H1 (cell line): ENCODE measurements at regions not wholly inside any gene's neighbourhood (a gene's known extent, or its start where the extent isn't known, plus 50 kb on each side); places are given as distances from the start of the nearest gene placed in this dataset.

Source experiments
- HDAC6 ChIP-seq: IDR thresholded peaks from one replicate; pipeline ENCODE4 v1.7.1; 2012; ENCODE audit warnings: low read depth, mild to moderate bottlenecking, inconsistent platforms, low read length, moderate library complexity
- POLR2A ChIP-seq, 2 experiments: IDR thresholded peaks; 1 replicate in 1 of 2; 2 replicates in 1 of 2; pipeline ENCODE4 v1.6.1; 2011; ENCODE audit warnings: low read depth in 2 of 2, low read length in 2 of 2, mild to moderate bottlenecking in 2 of 2; ENCODE audit errors: control extremely low read depth in 1 of 2

DNA sequence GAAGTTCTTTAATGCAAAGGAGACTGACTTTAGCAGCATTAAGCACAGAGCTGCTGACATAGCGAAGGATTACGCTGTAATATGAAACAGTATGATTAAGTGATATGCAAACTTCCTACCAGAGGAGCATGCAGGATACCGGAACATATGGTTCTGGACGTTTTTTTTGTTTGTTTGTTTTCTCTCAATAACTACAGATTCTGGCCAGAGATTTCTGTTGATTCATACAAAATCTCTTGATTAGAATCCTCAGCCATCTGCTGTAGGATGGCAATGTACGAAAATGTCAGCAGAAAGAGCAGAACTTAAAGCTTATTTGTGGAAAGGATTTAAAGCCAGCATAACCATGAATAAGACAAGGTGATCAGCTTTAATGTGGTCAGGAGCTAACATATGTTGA is 970.7 kb downstream of the KCNT2 start:
- TF ChIP-seq HDAC6: no peak
- TF ChIP-seq POLR2A (IDR thresholded peaks at IDR 0.05; ENCODE audit: control extremely low read depth in 1 of 2, low read depth in 2 of 2, low read length in 2 of 2): no peak
